GM23248 (cell line): ENCODE measurements at regions not wholly inside any gene's neighbourhood (a gene's known extent, or its start where the extent isn't known, plus 50 kb on each side); places are given as distances from the start of the nearest gene placed in this dataset.

Source experiments
- DNase-seq: peaks from one replicate; pipeline ENCODE4 v3.0.0-alpha.2; 2015
- H2AFZ ChIP-seq: fragments of 200-600 bp; sonication (generic); 2 replicates; pipeline ENCODE4 v1.6.1; 2016; ENCODE audit warnings: antibody characterized with exemption
- H3F3A ChIP-seq: fragments of 200-600 bp; sonication (generic); 2 replicates; pipeline ENCODE4 v1.6.1; 2016; ENCODE audit warnings: mild to moderate bottlenecking, antibody characterized with exemption, mixed run types; ENCODE audit not compliant: insufficient read depth
- H3K27ac ChIP-seq: fragments of 200-600 bp; sonication (generic); 2 replicates; pipeline ENCODE4 v1.5.1; 2016; ENCODE audit warnings: mild to moderate bottlenecking
- H3K27me3 ChIP-seq: fragments of 200-600 bp; sonication (generic); replicated peaks from 2 replicates; pipeline ENCODE4 v1.6.1; 2016; ENCODE audit warnings: mild to moderate bottlenecking; ENCODE audit not compliant: insufficient read depth
- H3K36me3 ChIP-seq: fragments of 200-600 bp; sonication (generic); 2 replicates; pipeline ENCODE4 v1.6.1; 2016; ENCODE audit warnings: low read depth, mild to moderate bottlenecking
- H3K4me1 ChIP-seq: fragments of 200-600 bp; sonication (generic); 2 replicates; pipeline ENCODE4 v1.6.1; 2016; ENCODE audit warnings: mild to moderate bottlenecking; ENCODE audit not compliant: insufficient read depth
- H3K4me2 ChIP-seq: fragments of 200-600 bp; sonication (generic); one replicate; pipeline ENCODE4 v1.6.1; 2016; ENCODE audit warnings: mild to moderate bottlenecking; ENCODE audit not compliant: unreplicated experiment
- H3K4me3 ChIP-seq: fragments of 200-600 bp; sonication (generic); 2 replicates; pipeline ENCODE4 v1.5.1; 2016; ENCODE audit warnings: mild to moderate bottlenecking
- H3K79me2 ChIP-seq: fragments of 200-600 bp; sonication (generic); 2 replicates; pipeline ENCODE4 v1.6.1; 2016; ENCODE audit warnings: mild to moderate bottlenecking; ENCODE audit not compliant: insufficient read depth
- H3K9ac ChIP-seq: fragments of 200-600 bp; sonication (generic); 2 replicates; pipeline ENCODE4 v1.6.1; 2016; ENCODE audit warnings: mild to moderate bottlenecking
- H3K9me2 ChIP-seq: fragments of 200-600 bp; sonication (generic); 2 replicates; pipeline ENCODE4 v1.6.1; 2016; ENCODE audit warnings: mixed run types, mild to moderate bottlenecking, moderate library complexity; ENCODE audit not compliant: insufficient read depth
- H3K9me3 ChIP-seq: fragments of 200-600 bp; sonication (generic); one replicate; pipeline ENCODE4 v1.6.1; 2017; ENCODE audit warnings: low read depth
- H4K20me1 ChIP-seq: fragments of 200-600 bp; sonication (generic); 2 replicates; pipeline ENCODE4 v1.6.0; 2016; ENCODE audit not compliant: insufficient read depth
- EZH2 ChIP-seq: fragments of 200-600 bp; sonication (generic); IDR thresholded peaks from 2 replicates; pipeline ENCODE4 v1.6.1; 2018; ENCODE audit warnings: antibody characterized with exemption, mild to moderate bottlenecking; ENCODE audit not compliant: insufficient read depth, poor library complexity, severe bottlenecking
- EZH2phosphoT487 ChIP-seq: fragments of 200-600 bp; sonication (generic); IDR thresholded peaks from 2 replicates; pipeline ENCODE4 v1.6.1; 2018; ENCODE audit warnings: antibody characterized with exemption, moderate library complexity, mild to moderate bottlenecking, low read depth; ENCODE audit not compliant: insufficient read depth
- WGBS, 2 experiments: methylation state at CpG; one replicate each; pipeline ENCODE4 v1.1.6; 2015 to 2017; ENCODE audit warnings: low lambda C conversion rate in 2 of 2, low coverage in 1 of 2; ENCODE audit errors: missing lambda C conversion rate in 2 of 2; 5-methylcytosine and 5-hydroxymethylcytosine counted together
- in situ Hi-C: fragments of 300-500 bp; cut with MboI; formaldehyde crosslinking; loops from 2 replicates; pipeline ENCODE4 v1.15.0; 2020

DNA sequence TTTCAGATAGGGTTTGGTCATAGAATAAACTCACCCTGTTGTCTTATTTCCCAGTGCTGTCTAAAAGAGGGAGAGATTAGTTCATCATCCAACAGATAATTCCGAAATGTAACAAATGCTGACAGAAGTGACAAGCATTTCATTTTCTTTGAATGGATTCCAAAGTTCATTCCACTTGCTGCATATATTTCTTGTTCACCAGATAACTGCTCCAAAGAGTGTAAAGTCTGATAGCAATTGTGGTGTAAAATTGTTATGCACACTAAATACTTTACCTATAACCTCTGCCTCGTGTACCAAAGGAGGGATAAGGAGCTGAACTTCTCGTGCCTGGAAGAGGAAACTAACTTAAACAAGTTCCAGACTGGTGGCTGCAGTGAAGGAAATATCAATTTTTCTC lies 290.0 kb upstream of the ADAMTSL1 start:
- 5 to 10% methylated on average over 3 of the region's 3 CpGs for WGBS, 2 experiments
- H3K27ac ChIP-seq: no peak overlapping the region

DNA sequence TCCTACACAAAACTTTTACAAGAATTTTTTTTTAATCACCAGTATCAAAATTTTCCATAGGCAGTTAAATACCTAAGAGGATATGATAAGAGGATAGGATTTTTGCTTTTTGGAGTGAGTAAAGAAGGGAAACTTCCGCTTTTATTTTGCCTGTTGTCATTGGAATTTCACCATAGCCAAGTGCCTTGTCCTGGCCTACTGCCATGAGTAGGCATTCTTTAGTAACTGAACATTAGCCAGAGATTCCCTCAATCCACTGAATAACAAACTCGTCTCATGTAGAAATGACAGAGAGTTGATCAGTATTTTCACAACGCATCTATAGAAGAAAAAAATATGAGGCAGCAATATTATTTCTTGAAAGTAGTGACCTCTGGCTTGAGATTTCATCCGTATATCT lies 289.6 kb upstream of the ADAMTSL1 start:
- TF ChIP-seq EZH2phosphoT487 (no peak), EZH2 (no peak)
- 55 to 59% methylated on average over 4 of the region's 4 CpGs for WGBS, 2 experiments
- Histone ChIP-seq H3K27ac (no peak overlapping the region), H3K4me3 (no peak overlapping the region), H3K79me2 (no peaks in the 10 kb centered on the region), H3K9ac (no peak overlapping the region), H2AFZ (no peak overlapping the region), H3K27me3 (peaks cover 9% of the 10 kb centered on the region), H3K36me3 (no peaks in the 10 kb centered on the region), H3K9me2 (no peaks in the 10 kb centered on the region), H3F3A (no peaks in the 10 kb centered on the region), H3K9me3 (no peaks in the 10 kb centered on the region), H3K4me2 (no peak overlapping the region), H3K4me1 (no peaks in the 10 kb centered on the region), H4K20me1 (no peaks in the 10 kb centered on the region)
- no peak for DNase-seq
- in situ Hi-C loops: no loop called here

More for the DNA sequence above, 290.0 kb upstream of the ADAMTSL1 start:
- H2AFZ ChIP-seq: no peak overlapping the region
- no peaks in the 10 kb centered on the region for H3F3A ChIP-seq
- no peak for DNase-seq
- H3K9me3 ChIP-seq: no peaks in the 10 kb centered on the region
- H3K36me3 ChIP-seq: no peaks in the 10 kb centered on the region
- peaks cover 9% of the 10 kb centered on the region for H3K27me3 ChIP-seq
- H3K9ac ChIP-seq: no peak overlapping the region
- no peaks in the 10 kb centered on the region for H3K9me2 ChIP-seq
- TF ChIP-seq EZH2 (no peak), EZH2phosphoT487 (no peak)
- H3K4me2 ChIP-seq: no peak overlapping the region
- in situ Hi-C loops: no loop called here
- H3K4me3 ChIP-seq: no peak overlapping the region
- H3K79me2 ChIP-seq: no peaks in the 10 kb centered on the region
- H4K20me1 ChIP-seq: no peaks in the 10 kb centered on the region
- no peaks in the 10 kb centered on the region for H3K4me1 ChIP-seq

DNA sequence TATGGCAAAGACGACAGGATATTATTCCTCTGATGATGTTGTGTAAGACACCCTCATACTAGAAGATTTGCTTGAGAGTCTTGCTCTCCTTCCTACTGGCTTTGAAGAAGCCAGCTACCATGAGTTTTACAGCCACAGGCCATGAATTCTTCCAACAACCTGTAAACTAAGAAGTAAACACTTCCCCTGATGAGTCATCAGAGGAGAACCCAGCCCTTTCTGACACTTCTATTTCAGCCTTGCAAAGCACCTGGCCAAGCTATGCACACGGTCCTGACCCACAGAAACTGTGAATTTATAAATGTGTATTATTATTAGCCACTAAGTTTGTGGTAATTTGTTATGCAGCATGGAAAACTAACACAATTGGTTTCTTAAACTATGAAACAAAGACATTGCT lies 288.8 kb upstream of the ADAMTSL1 start:
- no peak overlapping the region for H3K4me2 ChIP-seq
- H3K36me3 ChIP-seq: no peaks in the 10 kb centered on the region
- 17 to 23% methylated on average over 2 of the region's 2 CpGs for WGBS, 2 experiments
- no peak overlapping the region for H2AFZ ChIP-seq
- no peaks in the 10 kb centered on the region for H4K20me1 ChIP-seq
- H3K27me3 ChIP-seq: peaks cover 9% of the 10 kb centered on the region
- no peak overlapping the region for H3K9ac ChIP-seq
- in situ Hi-C loops: no loop called here
- no peak for DNase-seq
- no peak overlapping the region for H3K27ac ChIP-seq
- H3K79me2 ChIP-seq: no peaks in the 10 kb centered on the region
- H3K9me3 ChIP-seq: no peaks in the 10 kb centered on the region
- H3K4me1 ChIP-seq: no peaks in the 10 kb centered on the region
- TF ChIP-seq EZH2phosphoT487 (no peak), EZH2 (no peak)
- no peak overlapping the region for H3K4me3 ChIP-seq
- H3K9me2 ChIP-seq: no peaks in the 10 kb centered on the region
- H3F3A ChIP-seq: no peaks in the 10 kb centered on the region

DNA sequence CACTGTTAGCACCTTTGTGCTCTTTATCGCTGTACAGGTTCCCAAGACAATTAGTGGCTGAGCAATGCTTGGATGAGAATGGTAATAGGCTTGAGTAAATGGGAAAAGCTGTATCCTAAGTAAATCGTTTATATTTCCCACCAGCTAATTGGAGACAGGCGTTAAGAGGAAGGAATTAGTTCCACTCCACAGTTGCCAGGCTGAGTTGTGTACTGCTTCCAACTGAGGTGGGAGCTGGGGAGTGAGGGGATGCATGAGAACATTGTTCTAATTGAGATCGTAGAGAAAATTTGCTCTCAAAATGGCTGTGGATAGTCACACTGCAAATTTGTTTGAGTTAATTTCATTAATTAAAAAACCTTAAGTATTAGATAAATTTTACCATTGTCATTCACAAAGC lies 285.0 kb upstream of the ADAMTSL1 start:
- Histone ChIP-seq H3F3A (no peaks in the 10 kb centered on the region), H3K36me3 (no peaks in the 10 kb centered on the region), H3K4me3 (no peak overlapping the region), H3K4me2 (no peak overlapping the region), H3K27ac (no peak overlapping the region), H3K4me1 (no peaks in the 10 kb centered on the region), H3K9ac (no peak overlapping the region), H3K79me2 (no peaks in the 10 kb centered on the region), H3K9me3 (no peaks in the 10 kb centered on the region), H3K27me3 (peaks cover 17% of the 10 kb centered on the region), H2AFZ (no peak overlapping the region), H4K20me1 (no peaks in the 10 kb centered on the region), H3K9me2 (no peaks in the 10 kb centered on the region)
- DNase-seq: no peak
- in situ Hi-C loops: no loop called here
- 31 to 37% methylated on average over 4 of the region's 4 CpGs for WGBS, 2 experiments
- TF ChIP-seq EZH2 (no peak), EZH2phosphoT487 (no peak)
